Fibroblast of lung (primary cell): ENCODE measurements at regions not wholly inside any gene's neighbourhood (a gene's known extent, or its start where the extent isn't known, plus 50 kb on each side); places are given as distances from the start of the nearest gene placed in this dataset.

Experiments
- EZH2 ChIP-seq: IDR thresholded peaks from 2 replicates; pipeline ENCODE4 v1.5.1; 2012; ENCODE audit warnings: low read length, control low read depth, mild to moderate bottlenecking; ENCODE audit errors: missing control alignments
- TF ChIP-seq, protein P1 (sequence below), 2 donors: IDR thresholded peaks in 1 of 2; conservative IDR thresholded peaks in 1 of 2; 1 replicate in 1 of 2; 2 replicates in 1 of 2; pipeline ENCODE4 v1.5.1; 2011 to 2012; ENCODE audit warnings: low read length in 2 of 2, control low read depth in 1 of 2, inconsistent platforms in 1 of 2, low read depth in 1 of 2, mild to moderate bottlenecking in 1 of 2

DNA sequence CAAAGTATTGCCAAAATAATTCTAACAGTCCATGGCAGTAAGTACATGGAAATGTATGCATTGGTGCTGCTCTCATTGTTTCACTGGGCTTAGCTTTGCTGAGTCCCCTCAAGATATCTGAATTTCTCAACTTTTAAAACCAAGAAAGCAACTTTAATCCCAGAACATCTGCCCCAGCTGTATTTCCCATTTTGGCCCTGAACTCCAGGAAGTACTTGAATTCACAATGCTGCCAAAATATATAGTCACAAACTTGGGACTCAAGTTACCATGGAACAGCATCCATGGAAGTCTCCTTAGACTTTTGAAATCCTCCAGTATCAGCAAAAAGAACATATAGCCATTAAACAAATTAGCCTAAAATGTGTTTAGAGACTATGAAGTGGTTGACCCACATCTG, 78.5 kb upstream of the FLRT2 start:
- TF ChIP-seq, protein P1, sequence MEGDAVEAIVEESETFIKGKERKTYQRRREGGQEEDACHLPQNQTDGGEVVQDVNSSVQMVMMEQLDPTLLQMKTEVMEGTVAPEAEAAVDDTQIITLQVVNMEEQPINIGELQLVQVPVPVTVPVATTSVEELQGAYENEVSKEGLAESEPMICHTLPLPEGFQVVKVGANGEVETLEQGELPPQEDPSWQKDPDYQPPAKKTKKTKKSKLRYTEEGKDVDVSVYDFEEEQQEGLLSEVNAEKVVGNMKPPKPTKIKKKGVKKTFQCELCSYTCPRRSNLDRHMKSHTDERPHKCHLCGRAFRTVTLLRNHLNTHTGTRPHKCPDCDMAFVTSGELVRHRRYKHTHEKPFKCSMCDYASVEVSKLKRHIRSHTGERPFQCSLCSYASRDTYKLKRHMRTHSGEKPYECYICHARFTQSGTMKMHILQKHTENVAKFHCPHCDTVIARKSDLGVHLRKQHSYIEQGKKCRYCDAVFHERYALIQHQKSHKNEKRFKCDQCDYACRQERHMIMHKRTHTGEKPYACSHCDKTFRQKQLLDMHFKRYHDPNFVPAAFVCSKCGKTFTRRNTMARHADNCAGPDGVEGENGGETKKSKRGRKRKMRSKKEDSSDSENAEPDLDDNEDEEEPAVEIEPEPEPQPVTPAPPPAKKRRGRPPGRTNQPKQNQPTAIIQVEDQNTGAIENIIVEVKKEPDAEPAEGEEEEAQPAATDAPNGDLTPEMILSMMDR (conservative IDR thresholded peaks at IDR 0.05 in 1 of 2, IDR thresholded peaks at IDR 0.05 in 1 of 2; ENCODE audit: low read depth in 1 of 2, low read length in 2 of 2) = no peak
- TF ChIP-seq EZH2 = no peak
